ENCODE measurements at regions not wholly inside any gene's neighbourhood (a gene's known extent, or its start where the extent isn't known, plus 50 kb on each side); places are given as distances from the start of the nearest gene placed in this dataset.

DNA sequence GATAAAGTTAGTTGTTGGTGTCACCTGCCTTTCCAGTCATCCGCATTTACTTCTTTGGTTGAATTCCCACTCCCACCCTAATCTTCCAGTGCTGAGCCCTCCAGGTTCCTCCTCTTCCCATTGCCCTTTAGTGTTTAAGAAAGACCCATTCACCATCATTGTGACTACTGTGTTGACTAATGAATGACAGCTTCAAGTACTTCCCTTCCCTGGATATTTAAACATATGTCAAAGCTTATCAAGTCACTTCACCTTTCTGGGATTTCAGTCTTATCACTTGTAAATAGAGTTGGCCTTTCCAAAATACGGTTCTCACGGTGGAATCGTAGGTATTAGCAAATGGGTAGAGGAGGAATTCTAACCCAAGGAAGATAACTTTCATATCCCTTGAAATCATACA lies 201.6 kb upstream of the SVIL start:
- Histone ChIP-seq H2AK5ac (ENCODE audit: low read length) (no peak overlapping the region), H2AFZ (ENCODE audit: insufficient read depth, low read length, poor library complexity) (no peak overlapping the region), H3K4me1 (ENCODE audit: control insufficient read depth in 1 of 2, insufficient read depth in 2 of 2, low read length in 2 of 2) (peaks cover 8 to 15% of the 10 kb centered on the region in 2 experiments), H3K23ac (ENCODE audit: low read length) (no peak overlapping the region), H2BK120ac (ENCODE audit: insufficient read depth, low read length, poor library complexity) (no peak overlapping the region), H2BK5ac (ENCODE audit: low read depth, low read length, poor library complexity) (no peak overlapping the region), H4K12ac (ENCODE audit: low read depth, low read length) (no peak overlapping the region), H3K4me3 (ENCODE audit: low read depth, low read length) (no peak overlapping the region), H3K9me3 (ENCODE audit: insufficient read depth, low read depth, low read length) (peaks cover 1% of the 10 kb centered on the region), H2BK12ac (ENCODE audit: low read length) (no peak overlapping the region), H3K36me3 (ENCODE audit: control insufficient read depth in 1 of 2, insufficient read depth in 2 of 2, low read length in 2 of 2) (no peaks in the 10 kb centered on the region), H3K27me3 (ENCODE audit: insufficient read depth, low read length) (no peaks in the 10 kb centered on the region), H3K27ac (ENCODE audit: low read depth, low read length) (no peak overlapping the region), H3K9ac (ENCODE audit: low read length) (no peak overlapping the region), H4K91ac (ENCODE audit: low read depth, low read length) (no peak overlapping the region), H3K14ac (ENCODE audit: low read length) (no peak overlapping the region), H4K8ac (ENCODE audit: low read depth, low read length) (no peak overlapping the region), H3K79me1 (ENCODE audit: low read length) (no peaks in the 10 kb centered on the region), H3K4ac (ENCODE audit: low read depth, low read length) (no peak overlapping the region), H3K79me2 (ENCODE audit: control insufficient read depth, insufficient read depth, low read length, poor library complexity) (no peaks in the 10 kb centered on the region), H3K18ac (ENCODE audit: low read length) (no peak overlapping the region), H3K4me2 (ENCODE audit: low read length) (no peak overlapping the region)
- DNase-seq, result no peak
- WGBS (ENCODE audit: extremely low coverage, insufficient coverage, insufficient read length), result no CpG with 5 or more reads among the region's 4 CpGs

DNA sequence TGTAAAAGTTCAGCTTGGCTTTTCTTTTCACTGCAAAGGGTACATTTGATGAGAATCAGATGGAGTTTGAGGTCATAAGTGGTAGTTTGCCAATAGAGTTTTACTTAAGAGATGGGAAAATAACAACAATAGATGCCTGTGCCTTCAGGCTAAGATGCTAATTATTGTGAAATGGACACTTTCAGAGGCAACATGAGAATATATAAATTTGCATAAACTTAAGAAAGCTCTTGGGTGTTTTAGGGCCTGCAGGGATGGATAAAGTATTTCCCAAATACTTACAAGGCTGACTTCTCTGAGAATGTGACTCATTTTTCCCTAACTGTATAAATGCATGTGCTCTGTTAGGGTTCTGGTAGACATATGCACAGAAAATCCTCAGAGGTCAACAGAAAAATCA lies 200.3 kb upstream of the SVIL start:
- no peak overlapping the region for H2BK5ac ChIP-seq (ENCODE audit: low read depth, low read length, poor library complexity)
- no peak overlapping the region for H2BK12ac ChIP-seq (ENCODE audit: low read length)
- H3K4me3 ChIP-seq (ENCODE audit: low read depth, low read length), result no peak overlapping the region
- no peak overlapping the region for H2BK120ac ChIP-seq (ENCODE audit: insufficient read depth, low read length, poor library complexity)
- H4K91ac ChIP-seq (ENCODE audit: low read depth, low read length), result no peak overlapping the region
- H3K9me3 ChIP-seq (ENCODE audit: insufficient read depth, low read depth, low read length), result peaks cover 1% of the 10 kb centered on the region
- no peak overlapping the region for H3K9ac ChIP-seq (ENCODE audit: low read length)
- no peak overlapping the region for H2AK5ac ChIP-seq (ENCODE audit: low read length)
- no peaks in the 10 kb centered on the region for H3K36me3 ChIP-seq (ENCODE audit: control insufficient read depth in 1 of 2, insufficient read depth in 2 of 2, low read length in 2 of 2)
- no peak overlapping the region for H3K14ac ChIP-seq (ENCODE audit: low read length)
- H3K79me2 ChIP-seq (ENCODE audit: control insufficient read depth, insufficient read depth, low read length, poor library complexity), result no peaks in the 10 kb centered on the region
- no peak overlapping the region for H3K4me2 ChIP-seq (ENCODE audit: low read length)
- no peak overlapping the region for H4K8ac ChIP-seq (ENCODE audit: low read depth, low read length)
- no peak overlapping the region for H3K4ac ChIP-seq (ENCODE audit: low read depth, low read length)
- no peak overlapping the region for H4K12ac ChIP-seq (ENCODE audit: low read depth, low read length)
- DNase-seq, result no peak
- peaks cover 5 to 8% of the 10 kb centered on the region in 2 experiments for H3K4me1 ChIP-seq (ENCODE audit: control insufficient read depth in 1 of 2, insufficient read depth in 2 of 2, low read length in 2 of 2)
- no peak overlapping the region for H2AFZ ChIP-seq (ENCODE audit: insufficient read depth, low read length, poor library complexity)
- no peaks in the 10 kb centered on the region for H3K79me1 ChIP-seq (ENCODE audit: low read length)
- H3K23ac ChIP-seq (ENCODE audit: low read length), result no peak overlapping the region
- no peak overlapping the region for H3K18ac ChIP-seq (ENCODE audit: low read length)
- no peaks in the 10 kb centered on the region for H3K27me3 ChIP-seq (ENCODE audit: insufficient read depth, low read length)
- H3K27ac ChIP-seq (ENCODE audit: low read depth, low read length), result no peak overlapping the region

DNA sequence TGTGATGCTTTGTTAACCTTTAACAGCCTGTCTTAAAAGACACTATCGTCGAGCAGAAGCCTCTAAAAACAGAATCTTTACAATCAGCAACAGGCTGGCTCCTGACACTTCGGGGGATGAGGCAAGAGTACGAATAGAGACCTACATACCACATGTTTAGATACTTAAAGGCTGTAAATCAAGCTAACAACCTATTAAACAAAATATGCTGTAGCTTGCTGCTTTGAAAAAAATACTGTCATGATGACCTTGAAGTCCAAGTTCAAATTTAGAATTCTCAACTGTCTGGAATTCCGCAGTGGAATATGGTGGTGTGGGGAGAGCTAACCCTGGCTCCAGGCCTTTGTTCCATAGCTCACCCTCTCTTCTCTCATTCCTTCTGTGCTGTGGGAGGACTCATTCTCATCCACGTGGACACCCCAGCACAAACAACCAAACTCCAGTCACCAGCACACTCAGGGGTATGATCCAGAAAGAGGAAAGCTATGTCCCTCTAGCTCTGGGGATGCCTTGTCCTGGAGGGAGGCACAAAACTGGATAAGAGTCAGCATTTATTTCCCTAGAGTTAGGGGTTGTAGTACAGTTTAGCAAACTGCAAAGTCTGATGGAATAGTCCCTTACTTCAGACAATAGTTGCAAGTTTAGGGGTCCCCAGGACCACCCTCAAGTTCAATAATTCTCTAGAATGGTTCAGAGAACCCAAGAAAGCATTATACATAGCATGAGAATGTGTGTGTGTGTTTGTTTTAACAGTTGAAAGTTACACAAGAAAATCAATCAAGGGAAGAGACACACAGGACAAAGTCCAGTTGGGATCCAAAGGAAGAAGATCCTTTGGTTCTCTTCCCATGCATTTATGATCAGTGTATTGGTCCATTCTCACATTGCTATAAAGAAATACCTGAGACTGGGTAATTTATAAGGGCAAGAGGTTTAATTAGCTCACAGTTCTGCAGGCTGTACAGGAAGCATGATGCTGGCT lies 196.1 kb upstream of the SVIL start:
- Histone ChIP-seq H3K9me3 (ENCODE audit: insufficient read depth, low read depth, low read length) (peaks cover 1% of the 10 kb centered on the region), H2AFZ (ENCODE audit: insufficient read depth, low read length, poor library complexity) (no peak overlapping the region), H3K14ac (ENCODE audit: low read length) (no peak overlapping the region), H3K27me3 (ENCODE audit: insufficient read depth, low read length) (no peaks in the 10 kb centered on the region), H3K27ac (ENCODE audit: low read depth, low read length) (no peak overlapping the region), H3K36me3 (ENCODE audit: control insufficient read depth in 1 of 2, insufficient read depth in 2 of 2, low read length in 2 of 2) (no peaks in the 10 kb centered on the region), H4K8ac (ENCODE audit: low read depth, low read length) (no peak overlapping the region), H2BK12ac (ENCODE audit: low read length) (no peak overlapping the region), H4K12ac (ENCODE audit: low read depth, low read length) (no peak overlapping the region), H3K4ac (ENCODE audit: low read depth, low read length) (no peak overlapping the region), H3K4me3 (ENCODE audit: low read depth, low read length) (no peak overlapping the region), H3K4me1 (ENCODE audit: control insufficient read depth in 1 of 2, insufficient read depth in 2 of 2, low read length in 2 of 2) (peaks cover 0 to 5% of the 10 kb centered on the region in 2 experiments), H3K4me2 (ENCODE audit: low read length) (no peak overlapping the region), H3K23ac (ENCODE audit: low read length) (no peak overlapping the region), H3K79me2 (ENCODE audit: control insufficient read depth, insufficient read depth, low read length, poor library complexity) (no peaks in the 10 kb centered on the region), H3K79me1 (ENCODE audit: low read length) (no peaks in the 10 kb centered on the region), H2BK5ac (ENCODE audit: low read depth, low read length, poor library complexity) (no peak overlapping the region), H4K91ac (ENCODE audit: low read depth, low read length) (no peak overlapping the region), H2AK5ac (ENCODE audit: low read length) (no peak overlapping the region), H3K18ac (ENCODE audit: low read length) (no peak overlapping the region), H3K9ac (ENCODE audit: low read length) (no peak overlapping the region), H2BK120ac (ENCODE audit: insufficient read depth, low read length, poor library complexity) (no peak overlapping the region)
- no peak for DNase-seq
- WGBS (ENCODE audit: extremely low coverage, insufficient coverage, insufficient read length), result no CpG with 5 or more reads among the region's 6 CpGs

DNA sequence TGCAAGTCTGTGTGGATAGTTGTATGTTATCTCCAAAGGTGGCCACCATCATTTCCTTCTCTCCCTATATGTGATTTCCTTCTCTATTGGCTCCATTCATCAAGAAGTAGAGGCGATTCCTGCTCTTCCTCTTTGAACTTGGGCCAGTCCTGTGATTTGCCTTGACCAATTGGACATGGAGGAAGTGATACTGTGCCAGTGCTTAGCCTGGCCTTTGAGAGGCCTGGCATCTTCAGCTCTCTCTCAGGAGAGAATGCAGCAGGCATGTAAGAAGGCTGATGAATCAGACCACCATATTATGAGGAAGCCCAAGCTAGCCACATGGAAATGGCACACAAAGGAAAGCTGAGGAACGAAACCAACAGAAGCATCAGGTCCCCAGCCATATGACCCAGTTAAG lies 195.0 kb upstream of the SVIL start:
- no peak overlapping the region for H4K91ac ChIP-seq (ENCODE audit: low read depth, low read length)
- whole genome bisulfite sequencing (ENCODE audit: extremely low coverage, insufficient coverage, insufficient read length), result no CpG with 5 or more reads among the region's 2 CpGs
- no peaks in the 10 kb centered on the region for H3K79me1 ChIP-seq (ENCODE audit: low read length)
- no peak overlapping the region for H2BK120ac ChIP-seq (ENCODE audit: insufficient read depth, low read length, poor library complexity)
- no peak overlapping the region for H3K23ac ChIP-seq (ENCODE audit: low read length)
- H3K4me2 ChIP-seq (ENCODE audit: low read length), result no peak overlapping the region
- no peaks in the 10 kb centered on the region for H3K36me3 ChIP-seq (ENCODE audit: control insufficient read depth in 1 of 2, insufficient read depth in 2 of 2, low read length in 2 of 2)
- no peak for DNase-seq
- no peak overlapping the region for H2AFZ ChIP-seq (ENCODE audit: insufficient read depth, low read length, poor library complexity)
- no peak overlapping the region for H4K12ac ChIP-seq (ENCODE audit: low read depth, low read length)
- H4K8ac ChIP-seq (ENCODE audit: low read depth, low read length), result no peak overlapping the region
- no peak overlapping the region for H2AK5ac ChIP-seq (ENCODE audit: low read length)
- H3K79me2 ChIP-seq (ENCODE audit: control insufficient read depth, insufficient read depth, low read length, poor library complexity), result no peaks in the 10 kb centered on the region
- H3K4me3 ChIP-seq (ENCODE audit: low read depth, low read length), result no peak overlapping the region
- no peak overlapping the region for H3K14ac ChIP-seq (ENCODE audit: low read length)
- H2BK12ac ChIP-seq (ENCODE audit: low read length), result no peak overlapping the region
- no peaks in the 10 kb centered on the region for H3K27me3 ChIP-seq (ENCODE audit: insufficient read depth, low read length)
- no peak overlapping the region for H3K4ac ChIP-seq (ENCODE audit: low read depth, low read length)
- no peak overlapping the region for H3K9ac ChIP-seq (ENCODE audit: low read length)
- no peak overlapping the region for H3K27ac ChIP-seq (ENCODE audit: low read depth, low read length)
- peaks cover 1% of the 10 kb centered on the region for H3K9me3 ChIP-seq (ENCODE audit: insufficient read depth, low read depth, low read length)
- peaks cover 0 to 5% of the 10 kb centered on the region in 2 experiments for H3K4me1 ChIP-seq (ENCODE audit: control insufficient read depth in 1 of 2, insufficient read depth in 2 of 2, low read length in 2 of 2)
- no peak overlapping the region for H2BK5ac ChIP-seq (ENCODE audit: low read depth, low read length, poor library complexity)
- H3K18ac ChIP-seq (ENCODE audit: low read length), result no peak overlapping the region

Data from trophoblast cell (in vitro differentiated cells and primary cell).